ENCODE measurements at regions not wholly inside any gene's neighbourhood (a gene's known extent, or its start where the extent isn't known, plus 50 kb on each side); places are given as distances from the start of the nearest gene placed in this dataset.
"Not testable (repeated sequence)": the region's sequence is repeated elsewhere in the genome, so short reads cannot be mapped to it uniquely, and the experiment has no call there.

DNA sequence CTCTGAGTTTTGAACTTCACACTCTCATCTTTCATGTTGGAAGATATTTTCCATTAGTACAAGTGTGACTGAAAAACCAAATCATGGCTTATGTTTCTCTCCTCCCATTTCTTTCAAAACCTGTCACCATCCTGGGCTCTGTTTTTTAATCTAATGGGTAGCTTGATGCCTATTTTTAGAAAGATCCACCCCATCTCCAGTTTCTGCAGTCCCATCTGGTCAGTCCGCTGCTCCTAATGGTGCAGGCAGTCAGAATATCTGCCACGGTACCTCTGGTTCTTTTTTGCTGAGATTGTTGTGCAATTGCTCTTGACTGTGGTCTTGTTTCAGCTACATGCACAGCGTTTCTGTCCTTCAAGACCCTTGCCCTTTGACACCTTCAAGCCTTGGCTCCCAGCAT, 240.9 kb upstream of the CADM2 start:
- Histone ChIP-seq H3K4me1 (no peaks in the 10 kb centered on the region), H3K36me3 (no peaks in the 10 kb centered on the region), H3K27ac (no peak overlapping the region), H3K4me3 (no peak overlapping the region), H3K9me3 (no peaks in the 10 kb centered on the region), H3K27me3 (ENCODE audit: low read depth) (no peaks in the 10 kb centered on the region)
- ATAC-seq = no peak
- intact Hi-C loops (cut with DNase I) = no loop called here
- DNase-seq = no peak
- TF ChIP-seq, protein P1, sequence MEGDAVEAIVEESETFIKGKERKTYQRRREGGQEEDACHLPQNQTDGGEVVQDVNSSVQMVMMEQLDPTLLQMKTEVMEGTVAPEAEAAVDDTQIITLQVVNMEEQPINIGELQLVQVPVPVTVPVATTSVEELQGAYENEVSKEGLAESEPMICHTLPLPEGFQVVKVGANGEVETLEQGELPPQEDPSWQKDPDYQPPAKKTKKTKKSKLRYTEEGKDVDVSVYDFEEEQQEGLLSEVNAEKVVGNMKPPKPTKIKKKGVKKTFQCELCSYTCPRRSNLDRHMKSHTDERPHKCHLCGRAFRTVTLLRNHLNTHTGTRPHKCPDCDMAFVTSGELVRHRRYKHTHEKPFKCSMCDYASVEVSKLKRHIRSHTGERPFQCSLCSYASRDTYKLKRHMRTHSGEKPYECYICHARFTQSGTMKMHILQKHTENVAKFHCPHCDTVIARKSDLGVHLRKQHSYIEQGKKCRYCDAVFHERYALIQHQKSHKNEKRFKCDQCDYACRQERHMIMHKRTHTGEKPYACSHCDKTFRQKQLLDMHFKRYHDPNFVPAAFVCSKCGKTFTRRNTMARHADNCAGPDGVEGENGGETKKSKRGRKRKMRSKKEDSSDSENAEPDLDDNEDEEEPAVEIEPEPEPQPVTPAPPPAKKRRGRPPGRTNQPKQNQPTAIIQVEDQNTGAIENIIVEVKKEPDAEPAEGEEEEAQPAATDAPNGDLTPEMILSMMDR (IDR thresholded peaks at IDR 0.05) = no peak

DNA sequence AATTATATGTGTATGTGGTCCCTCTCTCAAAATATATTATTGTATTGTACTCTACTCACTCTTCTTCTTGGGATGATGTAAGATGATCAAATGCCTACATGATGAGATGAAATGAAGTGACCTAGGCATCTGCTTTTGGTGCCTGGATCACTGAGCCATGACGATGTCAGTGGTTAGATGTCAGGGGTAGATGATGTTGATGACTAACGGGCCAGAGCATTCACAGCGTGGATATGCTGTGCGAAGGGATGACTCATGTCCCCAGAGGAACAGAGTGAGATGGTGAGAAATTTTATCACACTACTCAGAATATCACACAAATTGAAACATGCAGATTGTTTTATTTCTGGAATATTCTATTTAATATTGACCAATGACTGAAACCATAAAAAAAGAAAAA, 233.9 kb upstream of the CADM2 start:
- DNase-seq (no peak), ATAC-seq (no peak)
- Histone ChIP-seq H3K9me3 (no peaks in the 10 kb centered on the region), H3K4me1 (no peaks in the 10 kb centered on the region), H3K27ac (no peak overlapping the region), H3K36me3 (no peaks in the 10 kb centered on the region), H3K27me3 (ENCODE audit: low read depth) (no peaks in the 10 kb centered on the region), H3K4me3 (no peak overlapping the region)
- TF ChIP-seq, protein P1 (IDR thresholded peaks at IDR 0.05) = no peak
- intact Hi-C loops (cut with DNase I) = no loop called here

DNA sequence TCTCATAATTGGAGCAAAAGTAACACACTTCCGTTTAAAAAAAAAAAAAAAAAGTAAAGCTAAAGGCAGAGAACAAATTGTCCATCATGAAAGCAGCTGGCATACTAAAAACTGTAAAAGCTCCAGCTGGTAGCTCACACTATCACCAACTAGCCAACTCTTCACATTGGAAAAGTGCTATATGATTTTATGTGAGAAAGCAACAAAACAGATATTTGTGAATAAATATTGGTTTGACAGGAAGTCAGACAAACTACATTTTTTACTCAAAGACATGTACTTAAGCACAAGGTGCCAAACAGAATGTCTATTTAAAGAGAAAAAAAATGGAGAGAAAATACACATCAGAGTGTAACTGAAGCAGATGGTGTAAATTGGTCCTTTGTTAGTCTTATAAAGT, 231.2 kb upstream of the CADM2 start:
- DNase-seq (no peak), ATAC-seq (no peak)
- Histone ChIP-seq H3K9me3 (no peaks in the 10 kb centered on the region), H3K27ac (no peak overlapping the region), H3K4me3 (no peak overlapping the region), H3K27me3 (ENCODE audit: low read depth) (no peaks in the 10 kb centered on the region), H3K36me3 (no peaks in the 10 kb centered on the region), H3K4me1 (no peaks in the 10 kb centered on the region)
- intact Hi-C loops (cut with DNase I) = no loop called here
- TF ChIP-seq, protein P1 (IDR thresholded peaks at IDR 0.05) = no peak

DNA sequence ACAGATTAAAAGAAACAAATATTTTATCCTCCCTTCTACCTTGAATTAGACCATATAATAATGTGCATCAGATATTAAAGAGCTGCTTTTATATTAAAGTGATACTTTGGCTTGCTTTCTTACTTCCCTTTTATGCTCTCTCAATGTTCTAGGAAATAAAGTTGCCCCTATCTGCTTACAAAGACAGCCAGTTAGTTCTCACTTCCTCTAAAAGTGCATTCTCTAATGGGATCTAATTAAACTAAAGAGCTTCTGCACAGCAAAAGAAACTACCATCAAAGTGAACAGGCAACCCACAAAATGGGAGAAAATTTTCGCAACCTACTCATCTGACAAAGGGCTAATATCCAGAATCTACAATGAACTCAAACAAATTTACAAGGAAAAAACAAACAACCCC, 224.1 kb upstream of the CADM2 start:
- H3K9me3 ChIP-seq; ATAC-seq; DNase-seq; intact Hi-C loops (cut with DNase I); H3K27me3 ChIP-seq (ENCODE audit: low read depth); H3K4me1 ChIP-seq; H3K36me3 ChIP-seq; H3K4me3 ChIP-seq; H3K27ac ChIP-seq: not testable (repeated sequence)

DNA sequence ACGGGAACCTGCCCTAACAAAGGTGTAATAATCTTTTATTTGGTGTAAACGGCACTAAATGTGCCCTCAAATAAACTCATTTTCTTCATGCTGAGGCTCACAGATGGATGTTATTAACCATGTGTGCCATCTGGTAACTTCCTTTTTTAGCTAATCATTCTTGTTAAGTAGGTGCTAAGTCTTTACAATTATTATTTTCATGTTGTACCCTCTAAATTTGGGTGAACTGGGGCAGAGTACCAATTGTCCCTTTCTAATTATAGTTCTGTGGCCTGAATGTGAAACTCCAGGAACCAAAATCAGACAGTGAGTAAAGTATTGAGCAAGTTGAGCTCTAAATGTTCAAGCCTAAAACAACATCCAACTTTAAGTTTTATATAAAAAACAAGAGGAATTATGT, 220.7 kb upstream of the CADM2 start:
- no peaks in the 10 kb centered on the region for H3K9me3 ChIP-seq
- TF ChIP-seq, protein P1 (IDR thresholded peaks at IDR 0.05) = no peak
- ATAC-seq = no peak
- H3K27ac ChIP-seq = no peak overlapping the region
- no peak overlapping the region for H3K4me3 ChIP-seq
- H3K27me3 ChIP-seq (ENCODE audit: low read depth) = no peaks in the 10 kb centered on the region
- intact Hi-C loops (cut with DNase I) = no loop called here
- no peak for DNase-seq
- H3K36me3 ChIP-seq = no peaks in the 10 kb centered on the region
- H3K4me1 ChIP-seq = no peaks in the 10 kb centered on the region

DNA sequence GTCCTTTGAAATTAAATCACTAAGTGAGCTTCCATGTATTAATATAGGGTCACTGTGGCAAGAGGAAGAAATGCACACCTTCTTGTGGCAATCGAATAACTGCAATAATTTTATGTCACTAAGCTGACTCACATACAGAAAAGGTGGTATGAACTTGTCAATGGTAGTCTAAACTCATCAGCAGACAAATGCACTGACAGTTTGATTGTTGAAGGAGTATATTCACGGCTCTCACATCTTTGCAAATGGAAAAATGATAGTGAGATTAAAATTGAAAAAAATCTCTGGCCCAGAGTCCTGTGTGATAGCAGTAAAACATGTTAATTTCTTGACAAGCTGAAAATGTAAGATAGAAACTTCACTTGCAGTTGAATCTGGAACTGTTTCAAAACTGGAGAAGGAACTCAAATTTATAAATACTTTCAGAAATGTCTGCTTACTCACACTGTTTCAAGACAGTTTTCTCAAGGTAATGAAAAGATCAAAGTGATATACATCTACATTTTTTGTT, 215.8 kb upstream of the CADM2 start:
- DNase-seq = no peak
- H3K4me3 ChIP-seq = no peak overlapping the region
- intact Hi-C loops (cut with DNase I) = no loop called here
- TF ChIP-seq, protein P1 (IDR thresholded peaks at IDR 0.05) = no peak
- H3K27ac ChIP-seq = no peak overlapping the region
- no peaks in the 10 kb centered on the region for H3K9me3 ChIP-seq
- no peaks in the 10 kb centered on the region for H3K27me3 ChIP-seq (ENCODE audit: low read depth)
- H3K4me1 ChIP-seq = no peaks in the 10 kb centered on the region
- no peaks in the 10 kb centered on the region for H3K36me3 ChIP-seq
- no peak for ATAC-seq
